PFSK-1 (cell line): ENCODE measurements at regions not wholly inside any gene's neighbourhood (a gene's known extent, or its start where the extent isn't known, plus 50 kb on each side); places are given as distances from the start of the nearest gene placed in this dataset.

Source experiments
- POLR2AphosphoS5 ChIP-seq: IDR thresholded peaks from 2 replicates; pipeline ENCODE4 v1.6.1; 2012; ENCODE audit warnings: low read depth, mild to moderate bottlenecking, control low read depth, low read length, moderate library complexity
- SIN3A ChIP-seq: IDR thresholded peaks from 2 replicates; pipeline ENCODE4 v1.6.1; 2012; ENCODE audit warnings: mild to moderate bottlenecking, low read length, moderate library complexity, borderline replicate concordance; ENCODE audit not compliant: insufficient read depth
- TAF1 ChIP-seq: IDR thresholded peaks from 2 replicates; pipeline ENCODE4 v1.6.1; 2012; ENCODE audit warnings: low read length, control low read depth, borderline replicate concordance; ENCODE audit not compliant: insufficient read depth

DNA sequence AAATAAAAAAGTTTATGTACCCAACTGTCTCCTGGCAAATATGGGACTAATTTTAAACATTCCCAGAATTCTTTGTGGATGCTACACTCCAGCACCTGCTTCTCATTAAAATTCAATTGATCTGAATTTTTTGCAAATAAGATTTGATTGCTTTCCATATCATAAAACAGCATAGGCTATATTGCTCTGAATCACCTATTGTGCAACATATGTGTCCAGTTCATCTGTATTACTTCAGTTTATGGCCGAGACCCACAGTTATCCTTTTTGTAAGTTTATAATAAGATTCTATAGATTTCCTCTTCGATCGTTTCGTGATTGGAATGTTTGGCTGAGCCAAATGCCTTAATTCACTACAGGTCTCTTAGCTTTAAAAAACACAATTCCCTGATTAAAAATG lies 351.1 kb downstream of the TFEC start:
- TF ChIP-seq POLR2AphosphoS5 (no peak), TAF1 (no peak), SIN3A (no peak)
